ENCODE measurements at regions not wholly inside any gene's neighbourhood (a gene's known extent, or its start where the extent isn't known, plus 50 kb on each side); places are given as distances from the start of the nearest gene placed in this dataset.

- TF ChIP-seq POLR2A (IDR thresholded peaks at IDR 0.05) (no peak), CTCF (IDR thresholded peaks at IDR 0.05) (no peak), POLR2AphosphoS5 (IDR thresholded peaks at IDR 0.05) (no peak)
These were observed 1035.7 kb upstream of the NUDT12 start for GRCh38 chr5:104598285-104598684.

Measured in stomach (tissue), 4 donors.